AG10803 (cell line): ENCODE measurements at regions not wholly inside any gene's neighbourhood (a gene's known extent, or its start where the extent isn't known, plus 50 kb on each side); places are given as distances from the start of the nearest gene placed in this dataset.

Source experiments
- DNase-seq: peaks from one replicate; pipeline ENCODE4 v3.0.0; 2010; ENCODE audit warnings: low read depth
- H3K4me3 ChIP-seq: 2 replicates; pipeline ENCODE4 v1.5.1; 2011; ENCODE audit warnings: mild to moderate bottlenecking, low read length, control low read depth
- CTCF ChIP-seq: conservative IDR thresholded peaks from 2 replicates; pipeline ENCODE4 v1.5.1; 2011; ENCODE audit warnings: mild to moderate bottlenecking, low read length, control low read depth, inconsistent platforms

GRCh38 chr1:22204989-22205913, 62.4 kb upstream of the WNT4 start:
- no peak for TF ChIP-seq CTCF

GRCh38 chr1:22206551-22207125, 63.7 kb upstream of the WNT4 start:
- no peak for DNase-seq
- no peak overlapping the region for H3K4me3 ChIP-seq
- TF ChIP-seq CTCF = no peak

More at GRCh38 chr1:22204989-22205913, 62.4 kb upstream of the WNT4 start:
- peak; percentile 37 for DNase-seq
- no peak overlapping the region for H3K4me3 ChIP-seq

- no peak overlapping the region for H3K4me3 ChIP-seq
- TF ChIP-seq CTCF = no peak
- DNase-seq = peak; percentile 4
Measured at GRCh38 chr1:22207511-22208267, 64.8 kb upstream of the WNT4 start.

- no peak for DNase-seq
- no peak overlapping the region for H3K4me3 ChIP-seq
- peak; percentile 16 for TF ChIP-seq CTCF
Measured at GRCh38 chr1:22208268-22208972, 65.5 kb upstream of the WNT4 start.

- no peak for TF ChIP-seq CTCF
- no peak overlapping the region for H3K4me3 ChIP-seq
- DNase-seq = no peak
Measured at GRCh38 chr1:22208973-22209378, 66.1 kb upstream of the WNT4 start.

- no peak for TF ChIP-seq CTCF
- DNase-seq = no peak
- H3K4me3 ChIP-seq = no peak overlapping the region
Measured at GRCh38 chr1:22210176-22210575, 67.3 kb upstream of the WNT4 start.
